MCF 10A (cell line): ENCODE measurements at regions not wholly inside any gene's neighbourhood (a gene's known extent, or its start where the extent isn't known, plus 50 kb on each side); places are given as distances from the start of the nearest gene placed in this dataset.

Experiments
- BruUV-seq: library from RNA; stranded (reverse); fragments of 400-500 nt; replicated peaks from 2 replicates; lab custom pipeline; 2021; lab: Mats Ljungman, UMichigan
- CTCF ChIA-PET: fragments of 300-600 bp; sonication (Branson Sonifier 250); formaldehyde crosslinking; extraction: SDS; loops from one replicate; lab custom pipeline; 2021; ENCODE audit warnings: antibody characterized with exemption, inconsistent platforms; lab: Yijun Ruan, JAX
- POLR2A ChIA-PET: fragments of 300-600, 350-650 bp; sonication (Branson Sonifier 250); formaldehyde crosslinking; extraction: SDS; loops from one replicate; lab custom pipeline; 2020; ENCODE audit warnings: antibody characterized with exemption, inconsistent platforms; lab: Yijun Ruan, JAX
- DNase-seq: peaks from one replicate; pipeline ENCODE4 v3.0.0-alpha.2; 2018; ENCODE audit not compliant: unreplicated experiment
- H3K27ac Mint-ChIP-seq: one replicate; pipeline ENCODE4 v1.8.0; 2022; ENCODE audit warnings: mild to moderate bottlenecking, low read depth, mixed read lengths; ENCODE audit not compliant: unreplicated experiment
- H3K27me3 Mint-ChIP-seq: one replicate; pipeline ENCODE4 v1.8.0; 2022; ENCODE audit warnings: mixed read lengths; ENCODE audit not compliant: insufficient read depth, unreplicated experiment
- H3K36me3 Mint-ChIP-seq: one replicate; pipeline ENCODE4 v1.8.0; 2022; ENCODE audit warnings: mild to moderate bottlenecking, moderate library complexity, mixed read lengths; ENCODE audit not compliant: insufficient read depth, unreplicated experiment
- H3K4me1 Mint-ChIP-seq: one replicate; pipeline ENCODE4 v1.8.0; 2022; ENCODE audit warnings: mixed read lengths; ENCODE audit not compliant: insufficient read depth, unreplicated experiment
- H3K4me3 Mint-ChIP-seq: one replicate; pipeline ENCODE4 v1.8.0; 2022; ENCODE audit warnings: mild to moderate bottlenecking, moderate library complexity, mixed read lengths; ENCODE audit not compliant: unreplicated experiment
- H3K9me3 Mint-ChIP-seq: one replicate; pipeline ENCODE4 v1.8.0; 2022; ENCODE audit warnings: mixed read lengths; ENCODE audit not compliant: unreplicated experiment
- CTCF ChIP-seq: fragments of 200-600 bp; IDR thresholded peaks from one replicate; pipeline ENCODE4 v1.8.0; 2022; ENCODE audit warnings: antibody characterized with exemption, mild to moderate bottlenecking; ENCODE audit not compliant: unreplicated experiment
- intact Hi-C: fragments of 100-400 bp; cut with micrococcal nuclease; formaldehyde crosslinking; loops from 2 replicates; pipeline ENCODE4 v1.14.1; 2022

- ChIA-PET POLR2A (no interaction called here), CTCF (interaction anchor here (0.5 to 14.0 kb wide), 3 partner anchors 321 to 965 kb away, joined by 3 to 382 read pairs (median 6); no protein-coding TSS in a partner anchor)
- Mint-ChIP-seq H3K4me3 (no peak overlapping the region), H3K4me1 (no peaks in the 10 kb centered on the region), H3K9me3 (no peaks in the 10 kb centered on the region), H3K27ac (no peak overlapping the region), H3K27me3 (no peaks in the 10 kb centered on the region), H3K36me3 (no peaks in the 10 kb centered on the region)
- no peak for TF ChIP-seq CTCF
- intact Hi-C loops, result loop anchor here (1.0 kb wide), 2 partner anchors 187 to 323 kb away; no protein-coding TSS in a partner anchor
- no peak for DNase-seq
- no TSS peak for BruUV-seq
Measured at GRCh38 chr1:115462566-115463076, 124.6 kb upstream of the NGF start.

DNA sequence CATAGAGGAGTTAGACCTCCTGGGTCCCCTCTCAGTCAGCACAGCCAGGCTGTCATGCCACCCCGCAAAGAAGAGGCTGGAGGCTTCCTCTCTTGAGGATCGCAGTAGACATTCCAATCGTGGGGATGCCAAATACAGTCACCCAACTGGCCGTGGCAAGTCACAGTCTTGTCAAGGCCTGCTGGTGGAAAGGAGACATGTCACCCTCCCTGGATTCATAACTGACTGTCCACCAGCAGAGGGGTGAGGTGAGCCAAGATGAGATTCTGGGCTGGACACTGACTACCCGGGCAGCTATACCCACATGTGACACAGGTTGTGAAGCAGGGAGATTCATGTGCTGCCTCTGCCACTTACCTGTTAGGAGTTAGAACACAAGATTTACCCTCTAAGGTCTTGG, 123.5 kb upstream of the NGF start:
- Mint-ChIP-seq H3K4me3 (no peak overlapping the region), H3K27ac (no peak overlapping the region), H3K27me3 (no peaks in the 10 kb centered on the region), H3K4me1 (peaks cover 6% of the 10 kb centered on the region), H3K36me3 (no peaks in the 10 kb centered on the region), H3K9me3 (no peaks in the 10 kb centered on the region)
- TF ChIP-seq CTCF, result no peak
- intact Hi-C loops, result no loop called here
- no peak for DNase-seq
- ChIA-PET POLR2A (interaction anchor here (1.1 kb wide), 1 partner anchor 213 kb away, joined by 3 read pairs; no protein-coding TSS in a partner anchor), CTCF (interaction anchor here (0.6 to 14.0 kb wide), 3 partner anchors 134 to 380 kb away, joined by 3 to 382 read pairs (median 4); no protein-coding TSS in a partner anchor)
- BruUV-seq, result no TSS peak

DNA sequence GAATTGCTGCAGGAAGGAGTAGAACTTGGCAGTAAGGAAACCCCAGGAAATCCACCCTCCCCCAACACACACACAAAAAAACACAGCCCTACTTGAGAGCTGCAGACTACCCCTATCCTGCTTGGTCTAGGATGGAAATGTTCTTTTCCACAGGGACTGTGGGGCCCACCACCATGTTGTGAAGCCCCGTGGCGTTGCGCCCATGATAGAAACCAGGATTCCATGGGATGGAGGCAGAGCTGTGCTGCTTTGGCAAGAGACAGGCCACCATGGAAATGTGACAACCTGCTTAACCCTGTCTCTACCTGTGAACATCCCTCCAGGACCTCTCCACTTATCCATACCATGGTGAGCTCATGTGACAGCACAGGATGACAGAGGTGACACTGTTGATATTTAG, 121.1 kb upstream of the NGF start:
- no peak for DNase-seq
- POLR2A ChIA-PET, result no interaction called here
- BruUV-seq, result no TSS peak
- Mint-ChIP-seq H3K4me1 (peaks cover 11% of the 10 kb centered on the region), H3K4me3 (no peak overlapping the region), H3K27ac (no peak overlapping the region), H3K27me3 (no peaks in the 10 kb centered on the region), H3K36me3 (no peaks in the 10 kb centered on the region), H3K9me3 (no peaks in the 10 kb centered on the region)
- intact Hi-C loops, result no loop called here
- CTCF ChIA-PET, result interaction anchor here (0.6 to 3.2 kb wide), 5 partner anchors 10 to 319 kb away, joined by 3 to 17 read pairs (median 4); no protein-coding TSS in a partner anchor
- TF ChIP-seq CTCF, result no peak

GRCh38 chr1:115458426-115459114, 120.5 kb upstream of the NGF start:
- POLR2A ChIA-PET, result no interaction called here
- Mint-ChIP-seq H3K27ac (no peak overlapping the region), H3K4me1 (peaks cover 11% of the 10 kb centered on the region), H3K27me3 (no peaks in the 10 kb centered on the region), H3K9me3 (no peaks in the 10 kb centered on the region), H3K36me3 (no peaks in the 10 kb centered on the region), H3K4me3 (no peak overlapping the region)
- CTCF ChIA-PET, result interaction anchor here (0.6 to 3.2 kb wide), 7 partner anchors 10 to 319 kb away, joined by 3 to 17 read pairs (median 4); no protein-coding TSS in a partner anchor
- intact Hi-C loops, result no loop called here
- no TSS peak for BruUV-seq
- no peak for DNase-seq
- no peak for TF ChIP-seq CTCF
